ENCODE measurements at regions not wholly inside any gene's neighbourhood (a gene's known extent, or its start where the extent isn't known, plus 50 kb on each side); places are given as distances from the start of the nearest gene placed in this dataset.

- Mint-ChIP-seq H3K4me3 (peak overlapping the region; percentile 55), H3K27me3 (peaks cover 50% of the 10 kb centered on the region), H3K4me1 (ENCODE audit: low read depth) (peaks cover 4% of the 10 kb centered on the region), H3K9me3 (no peaks in the 10 kb centered on the region), H3K27ac (no peak overlapping the region), H3K36me3 (ENCODE audit: low read depth) (no peaks in the 10 kb centered on the region)
- DNase-seq: peak; percentile 77
These were observed 120.8 kb upstream of the PJA1 start for GRCh38 chrX:69285881-69286564.

GRCh38 chrX:69285401-69285877 lies 120.2 kb upstream of the PJA1 start:
- no peak for DNase-seq
- no peaks in the 10 kb centered on the region for H3K36me3 Mint-ChIP-seq (ENCODE audit: low read depth)
- H3K4me1 Mint-ChIP-seq (ENCODE audit: low read depth): peaks cover 4% of the 10 kb centered on the region
- peaks cover 50% of the 10 kb centered on the region for H3K27me3 Mint-ChIP-seq
- H3K27ac Mint-ChIP-seq: no peak overlapping the region
- H3K4me3 Mint-ChIP-seq: peak overlapping the region; percentile 55
- no peaks in the 10 kb centered on the region for H3K9me3 Mint-ChIP-seq

GRCh38 chrX:69284491-69284890 lies 119.2 kb upstream of the PJA1 start:
- no peak for DNase-seq
- H3K9me3 Mint-ChIP-seq: no peaks in the 10 kb centered on the region
- peaks cover 4% of the 10 kb centered on the region for H3K4me1 Mint-ChIP-seq (ENCODE audit: low read depth)
- H3K4me3 Mint-ChIP-seq: no peak overlapping the region
- H3K27ac Mint-ChIP-seq: no peak overlapping the region
- H3K36me3 Mint-ChIP-seq (ENCODE audit: low read depth): no peaks in the 10 kb centered on the region
- peaks cover 49% of the 10 kb centered on the region for H3K27me3 Mint-ChIP-seq

- Mint-ChIP-seq H3K9me3 (no peaks in the 10 kb centered on the region), H3K4me1 (ENCODE audit: low read depth) (peaks cover 4% of the 10 kb centered on the region), H3K36me3 (ENCODE audit: low read depth) (no peaks in the 10 kb centered on the region), H3K27me3 (peaks cover 49% of the 10 kb centered on the region), H3K27ac (no peak overlapping the region), H3K4me3 (no peak overlapping the region)
- no peak for DNase-seq
These were observed 117.8 kb upstream of the PJA1 start for GRCh38 chrX:69282893-69283690.

GRCh38 chrX:69280933-69281332 lies 115.7 kb upstream of the PJA1 start:
- H3K4me3 Mint-ChIP-seq: no peak overlapping the region
- H3K36me3 Mint-ChIP-seq (ENCODE audit: low read depth): no peaks in the 10 kb centered on the region
- no peak overlapping the region for H3K27ac Mint-ChIP-seq
- H3K27me3 Mint-ChIP-seq: peaks cover 57% of the 10 kb centered on the region
- H3K4me1 Mint-ChIP-seq (ENCODE audit: low read depth): no peaks in the 10 kb centered on the region
- no peaks in the 10 kb centered on the region for H3K9me3 Mint-ChIP-seq
- DNase-seq: no peak

GRCh38 chrX:69279234-69279633 lies 114.0 kb upstream of the PJA1 start:
- Mint-ChIP-seq H3K27ac (no peak overlapping the region), H3K4me3 (no peak overlapping the region), H3K9me3 (no peaks in the 10 kb centered on the region), H3K27me3 (peaks cover 60% of the 10 kb centered on the region), H3K36me3 (ENCODE audit: low read depth) (no peaks in the 10 kb centered on the region), H3K4me1 (ENCODE audit: low read depth) (no peaks in the 10 kb centered on the region)
- DNase-seq: no peak

GRCh38 chrX:69278031-69278687 lies 112.9 kb upstream of the PJA1 start:
- Mint-ChIP-seq H3K27ac (no peak overlapping the region), H3K9me3 (no peaks in the 10 kb centered on the region), H3K36me3 (ENCODE audit: low read depth) (no peaks in the 10 kb centered on the region), H3K27me3 (peaks cover 65% of the 10 kb centered on the region), H3K4me3 (no peak overlapping the region), H3K4me1 (ENCODE audit: low read depth) (no peaks in the 10 kb centered on the region)
- DNase-seq: no peak

GRCh38 chrX:69277369-69277990 lies 112.2 kb upstream of the PJA1 start:
- H3K27ac Mint-ChIP-seq: no peak overlapping the region
- no peaks in the 10 kb centered on the region for H3K9me3 Mint-ChIP-seq
- H3K36me3 Mint-ChIP-seq (ENCODE audit: low read depth): no peaks in the 10 kb centered on the region
- H3K27me3 Mint-ChIP-seq: peaks cover 68% of the 10 kb centered on the region
- no peak overlapping the region for H3K4me3 Mint-ChIP-seq
- no peak for DNase-seq
- H3K4me1 Mint-ChIP-seq (ENCODE audit: low read depth): no peaks in the 10 kb centered on the region

GRCh38 chrX:69268611-69269010 lies 103.4 kb upstream of the PJA1 start:
- peaks cover 2% of the 10 kb centered on the region for H3K4me1 Mint-ChIP-seq (ENCODE audit: low read depth)
- H3K36me3 Mint-ChIP-seq (ENCODE audit: low read depth): no peaks in the 10 kb centered on the region
- no peak overlapping the region for H3K4me3 Mint-ChIP-seq
- DNase-seq: no peak
- no peaks in the 10 kb centered on the region for H3K9me3 Mint-ChIP-seq
- H3K27ac Mint-ChIP-seq: no peak overlapping the region
- peaks cover 35% of the 10 kb centered on the region for H3K27me3 Mint-ChIP-seq

- H3K27me3 Mint-ChIP-seq: peaks cover 51% of the 10 kb centered on the region
- peaks cover 2% of the 10 kb centered on the region for H3K4me1 Mint-ChIP-seq (ENCODE audit: low read depth)
- no peaks in the 10 kb centered on the region for H3K9me3 Mint-ChIP-seq
- no peak overlapping the region for H3K27ac Mint-ChIP-seq
- H3K4me3 Mint-ChIP-seq: no peak overlapping the region
- DNase-seq: no peak
- H3K36me3 Mint-ChIP-seq (ENCODE audit: low read depth): no peaks in the 10 kb centered on the region
These were observed 98.9 kb upstream of the PJA1 start for GRCh38 chrX:69264158-69264581.

- no peak overlapping the region for H3K27ac Mint-ChIP-seq
- H3K36me3 Mint-ChIP-seq (ENCODE audit: low read depth): no peaks in the 10 kb centered on the region
- DNase-seq: no peak
- no peaks in the 10 kb centered on the region for H3K9me3 Mint-ChIP-seq
- peaks cover 56% of the 10 kb centered on the region for H3K27me3 Mint-ChIP-seq
- no peak overlapping the region for H3K4me3 Mint-ChIP-seq
- H3K4me1 Mint-ChIP-seq (ENCODE audit: low read depth): no peaks in the 10 kb centered on the region
These were observed 98.1 kb upstream of the PJA1 start for GRCh38 chrX:69263251-69263820.

- Mint-ChIP-seq H3K4me3 (no peak overlapping the region), H3K27me3 (peaks cover 64% of the 10 kb centered on the region), H3K36me3 (ENCODE audit: low read depth) (no peaks in the 10 kb centered on the region), H3K4me1 (ENCODE audit: low read depth) (no peaks in the 10 kb centered on the region), H3K9me3 (no peaks in the 10 kb centered on the region), H3K27ac (no peak overlapping the region)
- DNase-seq: no peak
These were observed 97.0 kb upstream of the PJA1 start for GRCh38 chrX:69262036-69262936.

- DNase-seq: no peak
- H3K27me3 Mint-ChIP-seq: peaks cover 60% of the 10 kb centered on the region
- no peaks in the 10 kb centered on the region for H3K9me3 Mint-ChIP-seq
- H3K4me3 Mint-ChIP-seq: no peak overlapping the region
- H3K4me1 Mint-ChIP-seq (ENCODE audit: low read depth): no peaks in the 10 kb centered on the region
- H3K36me3 Mint-ChIP-seq (ENCODE audit: low read depth): no peaks in the 10 kb centered on the region
- no peak overlapping the region for H3K27ac Mint-ChIP-seq
These were observed 94.9 kb upstream of the PJA1 start for GRCh38 chrX:69260169-69260568.
